Hepatocyte (in vitro differentiated cells): ENCODE measurements at regions not wholly inside any gene's neighbourhood (a gene's known extent, or its start where the extent isn't known, plus 50 kb on each side); places are given as distances from the start of the nearest gene placed in this dataset.

Experiments used
- CTCF ChIP-seq: fragments of 200-600 bp; sonication (generic); IDR thresholded peaks from 2 replicates; pipeline ENCODE4 v1.5.1; 2016; ENCODE audit warnings: antibody characterized with exemption, mild to moderate bottlenecking; ENCODE audit not compliant: poor library complexity
- EZH2 ChIP-seq: fragments of 200-600 bp; sonication (generic); IDR thresholded peaks from 2 replicates; pipeline ENCODE4 v1.6.1; 2016; ENCODE audit warnings: antibody characterized with exemption, mild to moderate bottlenecking, borderline replicate concordance
- EZH2phosphoT487 ChIP-seq: fragments of 200-600 bp; sonication (generic); IDR thresholded peaks from one replicate; pipeline ENCODE4 v1.6.1; 2018; ENCODE audit warnings: antibody characterized with exemption, mild to moderate bottlenecking, low read depth, moderate library complexity; ENCODE audit not compliant: unreplicated experiment, severe bottlenecking

GRCh38 chrX:8869812-8870211, 68.6 kb upstream of the FAM9A start:
- TF ChIP-seq CTCF (no peak), EZH2 (no peak), EZH2phosphoT487 (no peak)
